ENCODE measurements at regions not wholly inside any gene's neighbourhood (a gene's known extent, or its start where the extent isn't known, plus 50 kb on each side); places are given as distances from the start of the nearest gene placed in this dataset.

DNA sequence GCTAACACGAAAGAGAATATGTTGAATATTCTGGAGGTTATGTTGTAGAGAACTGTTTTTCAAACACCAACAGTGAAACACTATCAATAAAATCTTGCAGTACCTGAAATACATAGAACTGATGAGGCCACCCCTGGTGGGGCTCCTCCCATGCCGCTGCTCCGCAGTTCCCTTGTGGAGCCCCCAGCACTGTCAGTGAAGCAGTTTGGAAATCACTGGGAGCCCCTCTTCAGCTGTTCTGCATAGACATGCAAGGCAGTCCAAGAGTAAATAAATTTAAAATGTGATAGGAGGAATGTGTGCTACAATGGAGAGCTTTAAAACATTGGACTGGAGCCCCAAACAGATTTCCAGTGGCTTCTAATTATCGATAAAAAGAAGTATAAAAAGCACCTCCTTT lies 189.4 kb downstream of the FNDC1 start:
- no peak for DNase-seq (ENCODE audit: low read depth)
- in situ Hi-C loops (cut with HindIII; ENCODE audit: low sequenced_read_pairs) = no loop called here
- TF ChIP-seq CTCF (IDR thresholded peaks at IDR 0.05; ENCODE audit: low read depth, low read length, missing control alignments) = no peak
- no peak overlapping the region for H3K4me3 ChIP-seq (ENCODE audit: low read depth, low read length)

DNA sequence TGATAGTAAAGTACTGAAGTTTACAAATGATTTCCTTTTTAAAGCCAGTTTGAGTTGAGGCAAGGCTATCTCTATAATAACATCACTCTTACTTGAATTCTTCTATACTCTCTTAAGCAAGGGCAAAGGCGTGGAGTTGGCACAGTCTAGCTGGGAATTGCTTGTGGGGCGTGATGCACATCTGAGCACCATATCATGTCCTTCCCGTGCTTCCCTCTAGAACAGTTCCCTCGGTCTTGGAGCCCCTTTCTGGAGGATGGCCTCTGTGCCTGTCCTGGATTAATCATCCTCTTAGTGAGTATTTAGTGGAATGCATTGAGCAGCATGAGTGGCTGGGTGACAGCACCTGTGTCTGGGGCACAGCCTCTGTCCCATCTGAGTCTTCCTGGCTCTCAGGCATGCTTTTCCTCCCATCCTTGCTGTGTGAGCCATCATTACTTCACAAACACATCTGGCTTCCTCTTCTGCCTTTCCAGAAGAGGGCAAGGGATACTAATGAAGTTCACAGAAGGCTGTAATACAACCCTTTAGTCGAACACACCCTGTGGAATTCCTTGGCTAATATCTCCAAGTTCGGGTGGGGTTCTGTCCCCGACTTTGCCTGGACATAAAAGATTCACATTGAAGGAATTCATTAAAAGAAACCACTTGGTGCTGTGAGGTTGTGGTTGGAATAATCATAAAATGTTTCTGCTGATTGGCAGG lies 188.2 kb downstream of the FNDC1 start:
- no peak for TF ChIP-seq CTCF (IDR thresholded peaks at IDR 0.05; ENCODE audit: low read depth, low read length, missing control alignments)
- H3K4me3 ChIP-seq (ENCODE audit: low read depth, low read length) = no peak overlapping the region
- DNase-seq (ENCODE audit: low read depth) = no peak
- in situ Hi-C loops (cut with HindIII; ENCODE audit: low sequenced_read_pairs) = no loop called here

DNA sequence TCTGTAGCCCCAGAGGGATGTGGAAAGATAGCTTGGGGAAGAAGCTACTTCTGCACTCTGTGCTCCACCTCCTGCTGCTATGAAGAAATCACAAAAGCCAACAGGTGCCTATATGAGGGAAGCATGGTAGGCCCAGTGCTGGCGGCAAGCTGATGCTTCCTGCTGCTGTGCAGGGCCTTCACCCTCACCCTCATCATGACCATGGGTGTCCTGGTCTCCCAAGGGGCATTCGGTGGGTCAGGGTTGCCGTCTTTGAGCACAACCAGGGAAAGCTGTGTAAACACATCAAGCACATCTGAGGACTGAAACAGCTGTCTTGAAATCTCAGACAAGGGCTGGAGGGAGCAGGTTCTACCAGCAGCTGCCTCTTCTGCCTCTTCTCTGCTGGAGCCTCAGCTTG lies 184.0 kb downstream of the FNDC1 start:
- no peak for TF ChIP-seq CTCF (IDR thresholded peaks at IDR 0.05; ENCODE audit: low read depth, low read length, missing control alignments)
- DNase-seq (ENCODE audit: low read depth) = no peak
- in situ Hi-C loops (cut with HindIII; ENCODE audit: low sequenced_read_pairs) = no loop called here
- H3K4me3 ChIP-seq (ENCODE audit: low read depth, low read length) = no peak overlapping the region

- no peak for DNase-seq (ENCODE audit: low read depth)
- in situ Hi-C loops (cut with HindIII; ENCODE audit: low sequenced_read_pairs) = no loop called here
- no peak for TF ChIP-seq CTCF (IDR thresholded peaks at IDR 0.05; ENCODE audit: low read depth, low read length, missing control alignments)
- H3K4me3 ChIP-seq (ENCODE audit: low read depth, low read length) = no peak overlapping the region
Observed at GRCh38 chr6:159351707-159352106, 182.5 kb downstream of the FNDC1 start.

GRCh38 chr6:159349915-159350314 lies 180.7 kb downstream of the FNDC1 start:
- no peak for DNase-seq (ENCODE audit: low read depth)
- in situ Hi-C loops (cut with HindIII; ENCODE audit: low sequenced_read_pairs) = no loop called here
- no peak for TF ChIP-seq CTCF (IDR thresholded peaks at IDR 0.05; ENCODE audit: low read depth, low read length, missing control alignments)
- no peak overlapping the region for H3K4me3 ChIP-seq (ENCODE audit: low read depth, low read length)

GRCh38 chr6:159343709-159344108 lies 174.5 kb downstream of the FNDC1 start:
- H3K4me3 ChIP-seq (ENCODE audit: low read depth, low read length) = no peak overlapping the region
- no peak for DNase-seq (ENCODE audit: low read depth)
- in situ Hi-C loops (cut with HindIII; ENCODE audit: low sequenced_read_pairs) = no loop called here
- TF ChIP-seq CTCF (IDR thresholded peaks at IDR 0.05; ENCODE audit: low read depth, low read length, missing control alignments) = no peak

Measured in astrocyte of the cerebellum (primary cell).